GM23338 (cell line): ENCODE measurements at regions not wholly inside any gene's neighbourhood (a gene's known extent, or its start where the extent isn't known, plus 50 kb on each side); places are given as distances from the start of the nearest gene placed in this dataset.

Source experiments
- ATAC-seq: fragments of 200-7000 bp; cut with Tn5 transposase; 3 replicates; pipeline ENCODE4 v1.9.1; 2020
- DNase-seq: peaks from one replicate; pipeline ENCODE4 v3.0.0-alpha.2; 2015; ENCODE audit warnings: low spot score
- H2AFZ ChIP-seq: fragments of 200-600 bp; sonication (generic); 2 replicates; pipeline ENCODE4 v1.8.0; 2016; ENCODE audit warnings: antibody characterized with exemption, mild to moderate bottlenecking, moderate library complexity
- H3F3A ChIP-seq: fragments of 200-600 bp; sonication (generic); replicated peaks from 2 replicates; pipeline ENCODE4 v1.8.0; 2017; ENCODE audit warnings: antibody characterized with exemption, mixed run types, low read depth
- H3K27ac ChIP-seq: fragments of 200-600 bp; sonication (generic); 2 replicates; pipeline ENCODE4 v1.6.1; 2016; ENCODE audit warnings: low read depth
- H3K27me3 ChIP-seq: fragments of 200-600 bp; sonication (generic); 2 replicates; pipeline ENCODE4 v1.8.0; 2016; ENCODE audit warnings: mild to moderate bottlenecking, mixed run types, moderate library complexity; ENCODE audit not compliant: insufficient read depth
- H3K36me3 ChIP-seq: fragments of 200-600 bp; sonication (generic); 2 replicates; pipeline ENCODE4 v1.8.0; 2016; ENCODE audit warnings: mild to moderate bottlenecking; ENCODE audit not compliant: insufficient read depth
- H3K4me1 ChIP-seq: fragments of 200-600 bp; sonication (generic); 2 replicates; pipeline ENCODE4 v1.8.0; 2016; ENCODE audit warnings: mild to moderate bottlenecking, moderate library complexity; ENCODE audit not compliant: insufficient read depth
- H3K4me2 ChIP-seq: fragments of 200-600 bp; sonication (generic); 2 replicates; pipeline ENCODE4 v1.7.1; 2017; ENCODE audit warnings: mixed run types
- H3K4me3 ChIP-seq: fragments of 200-600 bp; sonication (generic); 2 replicates; pipeline ENCODE4 v1.6.1; 2016; ENCODE audit warnings: mixed run types
- H3K79me2 ChIP-seq: fragments of 200-600 bp; sonication (generic); replicated peaks from 2 replicates; pipeline ENCODE4 v1.8.0; 2017; ENCODE audit warnings: mild to moderate bottlenecking; ENCODE audit not compliant: insufficient read depth
- H3K9me2 ChIP-seq: fragments of 200-600 bp; sonication (generic); 2 replicates; pipeline ENCODE4 v1.8.0; 2017; ENCODE audit not compliant: insufficient read depth
- H4K20me1 ChIP-seq: fragments of 200-600 bp; sonication (generic); replicated peaks from 2 replicates; pipeline ENCODE4 v1.8.0; 2017; ENCODE audit warnings: mild to moderate bottlenecking; ENCODE audit not compliant: insufficient read depth
- H3K27ac Mint-ChIP-seq: 2 replicates; pipeline ENCODE4 v1.8.0; 2020; ENCODE audit warnings: inconsistent platforms, mild to moderate bottlenecking, moderate library complexity, mixed read lengths
- H3K27me3 Mint-ChIP-seq: 3 replicates; pipeline ENCODE4 v1.8.0; 2022; ENCODE audit warnings: low read depth, mild to moderate bottlenecking, moderate library complexity, mixed read lengths, inconsistent platforms; ENCODE audit not compliant: insufficient read depth, poor library complexity
- H3K36me3 Mint-ChIP-seq: 3 replicates; pipeline ENCODE4 v1.8.0; 2021; ENCODE audit warnings: low read depth, mild to moderate bottlenecking, inconsistent platforms, moderate library complexity, mixed read lengths
- H3K4me1 Mint-ChIP-seq: 3 replicates; pipeline ENCODE4 v1.8.0; 2020; ENCODE audit warnings: mild to moderate bottlenecking, inconsistent platforms, mixed read lengths
- H3K4me3 Mint-ChIP-seq: 3 replicates; pipeline ENCODE4 v1.8.0; 2021; ENCODE audit warnings: moderate library complexity, mild to moderate bottlenecking, inconsistent platforms, mixed read lengths
- H3K9me3 Mint-ChIP-seq: 3 replicates; pipeline ENCODE4 v1.8.0; 2020; ENCODE audit warnings: moderate library complexity, mild to moderate bottlenecking, inconsistent platforms, mixed read lengths
- CREB1 ChIP-seq: fragments of 250-450 bp; sonication (Bioruptor Pico); IDR thresholded peaks from 2 replicates; pipeline ENCODE4 v1.5.0; 2020; ENCODE audit warnings: low read depth, mild to moderate bottlenecking, moderate library complexity
- CTCF ChIP-seq, 2 experiments: fragments of 200-600 bp in 1 of 2; sonication (generic) in 1 of 2; conservative IDR thresholded peaks; 2 replicates each; pipeline versions ENCODE4 v1.5.1 to v1.6.1; 2016 to 2017; ENCODE audit warnings: antibody characterized with exemption in 2 of 2, low read depth in 2 of 2, mild to moderate bottlenecking in 2 of 2, moderate library complexity in 1 of 2
- ETS1 ChIP-seq: IDR thresholded peaks from 2 replicates; pipeline ENCODE4 v1.6.1; 2016; ENCODE audit warnings: antibody characterized with exemption
- EZH2 ChIP-seq: fragments of 200-600 bp; sonication (generic); IDR thresholded peaks from one replicate; pipeline ENCODE4 v1.8.0; 2017; ENCODE audit warnings: antibody characterized with exemption, mild to moderate bottlenecking, low read depth; ENCODE audit not compliant: unreplicated experiment
- EZH2phosphoT487 ChIP-seq: fragments of 200-600 bp; sonication (generic); IDR thresholded peaks from one replicate; pipeline ENCODE4 v1.8.1; 2018; ENCODE audit warnings: antibody characterized with exemption; ENCODE audit not compliant: unreplicated experiment
- JUNB ChIP-seq: IDR thresholded peaks from one replicate; pipeline ENCODE4 v1.6.1; 2016; ENCODE audit warnings: antibody characterized with exemption; ENCODE audit not compliant: unreplicated experiment
- POLR2AphosphoS5 ChIP-seq: IDR thresholded peaks from 2 replicates; pipeline ENCODE4 v1.6.1; 2016; ENCODE audit warnings: antibody characterized with exemption, low read depth
- REST ChIP-seq: IDR thresholded peaks from one replicate; pipeline ENCODE4 v1.6.1; 2018; ENCODE audit warnings: antibody characterized with exemption; ENCODE audit not compliant: unreplicated experiment
- STAT1 ChIP-seq: IDR thresholded peaks from one replicate; pipeline ENCODE4 v1.6.1; 2016; ENCODE audit warnings: antibody characterized with exemption; ENCODE audit not compliant: unreplicated experiment
- ZNF331 ChIP-seq: fragments of 250-450 bp; sonication (Bioruptor Pico); IDR thresholded peaks from 2 replicates; pipeline ENCODE4 v1.5.0; 2020; ENCODE audit warnings: low read depth, mild to moderate bottlenecking, moderate library complexity
- ZNF462 ChIP-seq: fragments of 250-450 bp; sonication (Bioruptor Pico); IDR thresholded peaks from 2 replicates; pipeline ENCODE4 v1.5.0; 2020; ENCODE audit warnings: mild to moderate bottlenecking, moderate library complexity

GRCh38 chr2:149747456-149747855, 159.9 kb upstream of the MMADHC start (continued):
- TF ChIP-seq REST (no peak), EZH2phosphoT487 (no peak)

GRCh38 chr2:149745396-149746230, 158.0 kb upstream of the MMADHC start:
- Mint-ChIP-seq H3K27me3 (no peaks in the 10 kb centered on the region), H3K4me1 (peaks cover 7% of the 10 kb centered on the region), H3K27ac (peak overlapping the region; percentile 54), H3K36me3 (no peaks in the 10 kb centered on the region), H3K4me3 (no peak overlapping the region), H3K9me3 (no peaks in the 10 kb centered on the region)
- Histone ChIP-seq H3K36me3 (no peaks in the 10 kb centered on the region), H3K27ac (no peak overlapping the region), H3K4me1 (no peaks in the 10 kb centered on the region), H3K27me3 (no peaks in the 10 kb centered on the region), H3F3A (no peaks in the 10 kb centered on the region), H3K9me2 (peaks cover 12% of the 10 kb centered on the region; the same call in 1 of the 2 replicates), H3K4me3 (no peak overlapping the region), H3K79me2 (no peaks in the 10 kb centered on the region), H4K20me1 (no peaks in the 10 kb centered on the region), H3K4me2 (no peak overlapping the region), H2AFZ (no peak overlapping the region)
- ATAC-seq: no peak
- TF ChIP-seq EZH2 (no peak), POLR2AphosphoS5 (no peak), CTCF (conservative IDR thresholded peaks at IDR 0.05; ENCODE audit: low read depth in 2 of 2) (no peak), CREB1 (CRISPR knock-in tag) (no peak), ETS1 (no peak), ZNF331 (CRISPR knock-in tag) (no peak), EZH2phosphoT487 (no peak), ZNF462 (CRISPR knock-in tag) (no peak), JUNB (no peak), STAT1 (no peak)
- no peak for DNase-seq
